ENCODE measurements at regions not wholly inside any gene's neighbourhood (a gene's known extent, or its start where the extent isn't known, plus 50 kb on each side); places are given as distances from the start of the nearest gene placed in this dataset.
A peak's percentile ranks its signal among the peaks of the same experiment; 100 is the strongest.
"Not testable (repeated sequence)": the region's sequence is repeated elsewhere in the genome, so short reads cannot be mapped to it uniquely, and the experiment has no call there.

- no peak for DNase-seq (ENCODE audit: low spot score)
These were observed 296.3 kb upstream of the NMUR2 start for GRCh38 chr5:152701305-152701949.

DNA sequence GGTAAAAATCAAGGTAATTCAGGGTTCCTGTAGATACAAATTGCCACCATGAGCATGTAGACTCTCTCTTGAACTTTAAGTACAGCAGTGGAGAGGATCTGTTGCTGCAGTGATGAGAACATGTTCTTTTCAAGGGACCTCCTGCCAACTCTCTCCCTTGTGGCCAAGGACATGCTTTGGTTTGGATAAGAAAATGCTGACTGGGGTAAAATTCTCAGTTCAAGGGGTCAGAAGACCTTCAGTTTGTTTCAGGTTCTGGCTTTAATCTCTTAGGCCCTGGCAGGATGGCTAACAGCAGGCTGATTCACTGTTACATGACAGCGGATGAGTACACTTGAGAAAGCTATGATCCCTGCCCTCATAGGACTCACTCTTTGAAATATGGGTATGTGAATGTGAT, 299.2 kb upstream of the NMUR2 start:
- DNase-seq (ENCODE audit: low spot score): no peak

GRCh38 chr5:152711801-152712388, 306.8 kb upstream of the NMUR2 start:
- no peak for DNase-seq (ENCODE audit: low spot score)

DNA sequence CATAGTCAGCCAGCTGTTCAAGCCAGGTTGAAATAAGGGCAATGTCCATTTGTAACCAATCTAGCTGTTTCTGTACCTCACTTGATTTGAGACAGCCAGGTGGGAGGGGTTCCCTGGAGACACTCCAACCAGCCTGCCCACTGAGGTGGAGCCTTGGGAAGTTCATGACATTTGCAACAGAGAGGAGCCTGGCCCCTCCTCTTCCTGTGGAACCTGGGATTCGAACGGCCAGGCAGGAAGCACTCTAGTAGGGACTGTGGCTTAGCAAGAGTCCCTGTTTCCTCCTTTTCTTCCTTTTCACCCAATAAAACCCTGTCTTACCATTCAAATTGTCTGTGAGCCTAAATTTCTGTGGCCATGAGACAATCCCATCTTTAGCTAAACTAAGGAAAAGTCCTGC, 312.3 kb upstream of the NMUR2 start:
- DNase-seq (ENCODE audit: low spot score): no peak

- DNase-seq (ENCODE audit: low spot score): no peak
These were observed 318.4 kb upstream of the NMUR2 start for GRCh38 chr5:152723482-152723881.

DNA sequence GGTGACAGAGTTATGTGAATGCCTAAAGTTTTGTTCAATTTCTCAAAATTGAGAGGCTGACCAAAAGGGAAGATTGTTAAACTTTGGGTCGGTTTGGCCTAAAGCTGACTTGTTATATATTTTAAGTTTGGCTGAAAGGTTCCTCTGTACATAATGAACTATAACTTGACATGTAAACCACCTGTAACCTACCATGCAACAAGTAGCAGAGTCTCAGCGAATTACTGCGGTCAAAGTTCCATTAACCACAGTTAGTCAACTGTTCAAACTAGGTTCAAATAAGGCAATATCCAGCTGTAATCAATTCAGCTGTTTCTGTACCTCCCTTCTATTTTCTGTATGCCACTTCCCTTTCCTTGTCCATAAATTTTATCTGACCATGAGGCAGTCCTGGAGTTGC, 325.1 kb upstream of the NMUR2 start:
- no peak for DNase-seq (ENCODE audit: low spot score)

DNA sequence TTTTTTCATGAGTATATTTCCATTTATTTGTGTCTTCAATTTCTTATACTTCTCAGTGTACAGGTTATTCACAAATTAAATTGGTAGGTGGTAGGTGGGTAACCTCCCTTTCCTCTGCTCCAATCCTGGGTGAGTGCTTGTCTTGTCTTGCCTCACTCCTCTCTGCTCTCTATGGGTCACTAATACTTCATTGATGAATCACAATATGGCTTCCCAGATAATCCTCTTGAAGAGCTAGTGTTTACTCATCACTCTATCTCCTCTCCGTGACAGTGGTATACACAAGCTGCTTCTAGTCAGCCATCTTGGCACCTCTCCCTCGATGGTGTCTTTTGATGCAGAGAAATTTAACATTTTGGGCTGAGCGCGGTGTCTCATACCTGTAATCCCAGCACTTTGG, 331.8 kb upstream of the NMUR2 start:
- DNase-seq (ENCODE audit: low spot score): no peak

GRCh38 chr5:152739916-152740315, 334.8 kb upstream of the NMUR2 start:
- no peak for DNase-seq (ENCODE audit: low spot score)

DNA sequence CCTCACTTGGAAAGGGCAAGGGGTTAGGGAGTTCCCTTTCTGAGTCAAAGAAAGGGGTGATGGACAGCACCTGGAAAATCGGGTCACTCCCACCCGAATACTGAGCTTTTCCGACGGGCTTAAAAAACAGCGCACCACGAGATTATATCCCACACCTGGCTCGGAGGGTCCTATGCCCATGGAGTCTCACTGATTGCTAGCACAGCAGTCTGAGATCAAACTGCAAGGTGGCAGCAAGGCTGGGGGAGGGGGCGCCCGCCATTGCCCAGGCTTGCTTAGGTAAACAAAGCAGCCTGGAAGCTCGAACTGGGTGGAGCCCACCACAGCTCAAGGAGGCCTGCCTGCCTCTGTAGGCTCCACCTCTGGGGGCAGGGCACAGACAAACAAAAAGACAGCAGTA, 336.0 kb upstream of the NMUR2 start:
- DNase-seq (ENCODE audit: low spot score): not testable (repeated sequence)

DNA sequence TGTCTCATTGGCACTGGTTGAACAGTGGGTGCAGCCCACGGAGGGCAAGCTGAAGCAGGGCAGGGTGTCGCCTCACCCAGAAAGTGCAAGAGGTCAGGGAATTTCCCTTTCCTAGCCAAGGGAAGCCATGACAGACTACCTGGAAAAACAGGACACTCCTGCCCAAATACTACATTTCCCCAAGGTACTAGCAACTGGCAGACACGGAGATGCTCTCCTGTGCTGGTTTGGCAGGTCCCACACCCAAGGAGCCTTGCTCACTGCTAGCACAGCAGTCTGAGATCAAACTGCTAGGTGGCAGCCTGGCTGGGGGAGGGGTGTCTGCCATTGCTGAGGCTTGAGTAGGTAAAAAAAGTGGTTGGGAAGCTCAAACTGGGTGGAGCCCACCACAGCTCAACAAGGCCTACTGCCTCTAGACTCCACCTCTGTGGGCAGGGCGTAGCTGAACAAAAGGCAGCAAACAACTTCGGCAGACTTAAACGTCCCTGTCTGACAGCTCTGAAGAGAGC, 382.7 kb upstream of the NMUR2 start:
- DNase-seq (ENCODE audit: low spot score): not testable (repeated sequence)

DNA sequence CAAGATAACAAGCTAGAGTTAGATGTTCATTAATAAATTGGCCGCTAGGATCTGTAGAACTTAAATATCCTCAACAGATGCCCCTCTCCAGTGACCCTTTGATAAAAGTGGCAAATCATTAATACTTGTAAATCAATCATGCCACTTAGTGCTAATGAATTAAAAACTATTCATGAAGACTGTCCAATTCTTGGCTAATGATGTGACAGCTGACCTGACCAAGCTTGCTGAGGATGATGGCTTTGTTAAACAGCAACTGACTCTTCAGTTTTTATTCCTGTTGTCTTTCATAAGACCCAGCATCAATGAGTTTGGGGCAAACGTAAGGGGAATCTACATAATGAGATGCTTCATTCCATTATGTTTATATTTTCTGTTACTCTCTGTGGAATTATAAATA, 396.8 kb upstream of the NMUR2 start:
- DNase-seq (ENCODE audit: low spot score): no peak

GRCh38 chr5:152804179-152804578, 399.1 kb upstream of the NMUR2 start:
- no peak for DNase-seq (ENCODE audit: low spot score)

DNA sequence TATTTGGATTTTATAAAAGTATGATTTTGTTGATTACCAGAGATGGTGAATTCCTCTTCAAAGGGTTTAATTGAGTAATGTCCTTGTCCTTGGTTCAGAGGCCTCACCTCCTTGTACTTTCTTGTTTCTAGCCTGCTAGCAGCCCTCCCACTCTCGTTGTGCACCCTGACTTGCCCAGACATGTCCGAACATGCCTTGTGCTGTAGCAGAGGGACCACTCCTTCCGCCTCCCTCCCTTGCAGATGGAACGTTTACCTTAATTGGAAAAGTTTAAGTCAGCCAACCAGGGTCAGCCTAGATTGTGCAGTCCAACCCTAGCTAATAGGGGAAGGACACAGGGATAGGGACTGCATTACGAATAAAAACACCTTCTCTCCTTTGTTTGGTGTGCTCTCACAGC, 406.9 kb upstream of the NMUR2 start:
- peak; percentile 18 for DNase-seq (ENCODE audit: low spot score)

GRCh38 chr5:152813526-152813925, 408.4 kb upstream of the NMUR2 start:
- DNase-seq (ENCODE audit: low spot score): peak; percentile 8

GRCh38 chr5:152819891-152820290, 414.8 kb upstream of the NMUR2 start:
- DNase-seq (ENCODE audit: low spot score): no peak

DNA sequence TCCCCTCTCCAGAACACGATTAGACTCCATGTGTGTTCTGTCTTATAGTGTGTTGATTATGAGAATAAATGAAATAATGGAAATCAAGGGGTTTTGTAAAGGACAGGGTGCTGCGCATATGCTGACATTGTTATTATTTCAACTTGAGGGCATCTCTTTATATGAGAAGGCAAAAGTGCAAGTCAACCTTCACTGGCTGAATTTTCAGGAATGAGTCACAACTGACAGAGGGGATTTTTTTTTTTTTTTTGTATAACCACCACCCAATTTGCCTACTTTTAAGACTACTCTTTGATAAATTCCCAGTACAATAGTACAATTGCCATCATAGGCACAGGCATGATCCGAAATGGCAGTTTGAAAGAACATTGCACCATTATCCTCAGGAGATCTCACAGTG, 419.2 kb upstream of the NMUR2 start:
- no peak for DNase-seq (ENCODE audit: low spot score)

DNA sequence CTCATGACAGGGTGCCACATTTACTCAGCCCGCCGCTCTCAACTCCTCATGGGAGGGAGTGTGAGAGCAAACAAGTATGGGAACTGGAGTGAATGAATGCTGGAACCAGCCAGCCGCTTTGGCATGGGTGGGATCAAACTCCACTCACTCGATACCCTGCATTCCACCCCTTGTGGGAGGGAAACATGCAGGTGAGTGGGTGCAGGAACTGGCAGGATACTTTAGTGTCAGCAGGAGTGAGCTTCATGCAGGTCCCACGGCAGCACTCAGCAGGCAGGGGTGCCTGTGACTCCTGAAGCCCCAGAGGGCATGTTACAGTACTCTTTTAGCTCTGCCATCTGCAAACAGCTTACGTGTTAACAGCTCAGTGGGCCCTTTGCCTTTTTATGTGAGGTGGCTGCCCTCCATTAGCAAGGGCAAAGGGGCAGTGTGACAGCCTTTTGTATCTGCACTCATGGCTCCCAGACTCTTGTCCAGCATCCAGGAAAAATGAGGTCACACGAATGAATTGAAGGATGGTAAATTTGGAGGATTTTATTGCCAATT, 433.2 kb upstream of the NMUR2 start:
- peak; percentile 2 for DNase-seq (ENCODE audit: low spot score)

DNA sequence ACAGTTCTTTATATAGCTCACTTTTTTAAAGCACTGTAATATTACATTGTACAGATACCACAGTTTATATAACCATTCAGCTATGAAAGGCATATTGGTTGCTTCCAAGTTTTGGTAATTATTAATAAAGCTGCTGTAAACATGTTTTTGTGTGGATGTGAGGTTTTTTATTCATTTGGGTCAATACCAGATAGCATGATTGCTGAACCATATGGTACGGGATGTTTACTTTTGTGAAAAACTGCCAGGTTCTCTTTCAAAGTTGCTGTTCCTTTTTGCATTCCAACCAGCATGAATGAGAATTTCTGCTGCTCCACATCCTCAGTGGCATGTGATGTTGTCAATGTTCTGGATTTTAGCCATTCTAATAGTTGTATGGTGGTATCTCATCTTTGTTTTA, 439.6 kb upstream of the NMUR2 start:
- DNase-seq (ENCODE audit: low spot score): no peak

- no peak for DNase-seq (ENCODE audit: low spot score)
These were observed 448.3 kb upstream of the NMUR2 start for GRCh38 chr5:152853361-152853760.

DNA sequence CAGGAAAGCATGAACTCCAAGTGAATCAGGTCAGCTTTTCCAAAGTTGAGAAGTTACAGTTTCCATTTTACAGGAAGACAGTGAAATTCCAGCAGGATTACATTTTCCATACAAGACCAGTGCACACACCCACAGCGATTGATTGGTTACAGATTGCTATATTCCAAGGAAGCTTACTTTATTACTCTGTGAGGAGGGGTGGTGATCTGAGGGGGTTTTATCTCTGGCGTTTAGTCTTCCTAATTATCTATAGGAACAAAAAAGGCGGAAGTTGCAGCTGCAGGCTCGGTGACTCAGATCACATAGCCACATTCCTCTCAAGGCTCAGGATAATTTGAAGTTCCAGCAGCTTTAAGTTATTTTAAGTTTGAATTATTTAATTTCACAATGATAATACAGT, 450.4 kb upstream of the NMUR2 start:
- DNase-seq (ENCODE audit: low spot score): no peak

DNA sequence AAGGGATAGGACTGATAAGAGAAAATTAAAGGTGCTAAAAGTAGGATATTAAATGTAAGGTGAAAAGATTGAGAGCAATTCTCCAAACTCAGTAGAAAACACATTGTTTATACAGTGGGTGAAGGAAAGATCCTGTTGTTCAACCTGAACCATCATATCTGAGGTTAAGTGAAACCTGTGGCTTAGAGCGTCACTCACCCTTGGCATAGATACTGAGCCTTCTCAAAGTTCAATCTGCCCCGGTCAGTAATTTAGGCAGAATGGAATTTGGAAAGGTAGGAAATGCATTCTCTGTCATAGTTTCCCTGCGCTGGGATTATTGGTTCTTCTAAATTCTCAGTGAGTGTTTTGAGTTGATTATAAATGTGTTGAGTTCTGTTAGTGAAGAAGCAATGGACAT, 456.2 kb upstream of the NMUR2 start:
- no peak for DNase-seq (ENCODE audit: low spot score)

DNA sequence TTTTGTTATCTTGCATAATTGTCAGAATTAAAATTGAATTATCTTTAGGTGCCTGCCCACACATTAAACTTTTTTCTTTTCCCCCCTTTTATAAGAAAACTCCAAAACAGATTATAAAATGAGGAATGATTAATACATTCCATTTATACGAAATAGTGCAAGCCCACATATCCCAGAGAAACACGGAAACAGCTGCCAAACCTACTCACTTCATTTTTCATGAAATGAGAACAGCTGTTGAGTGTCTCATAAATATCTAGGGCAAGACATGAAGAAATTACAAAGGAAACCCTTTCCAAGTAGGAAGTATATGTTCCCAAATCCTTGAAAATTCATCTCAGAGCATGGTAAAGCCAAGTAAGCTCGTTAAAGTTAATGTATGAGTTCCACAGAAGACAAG, 459.4 kb upstream of the NMUR2 start:
- DNase-seq (ENCODE audit: low spot score): no peak

DNA sequence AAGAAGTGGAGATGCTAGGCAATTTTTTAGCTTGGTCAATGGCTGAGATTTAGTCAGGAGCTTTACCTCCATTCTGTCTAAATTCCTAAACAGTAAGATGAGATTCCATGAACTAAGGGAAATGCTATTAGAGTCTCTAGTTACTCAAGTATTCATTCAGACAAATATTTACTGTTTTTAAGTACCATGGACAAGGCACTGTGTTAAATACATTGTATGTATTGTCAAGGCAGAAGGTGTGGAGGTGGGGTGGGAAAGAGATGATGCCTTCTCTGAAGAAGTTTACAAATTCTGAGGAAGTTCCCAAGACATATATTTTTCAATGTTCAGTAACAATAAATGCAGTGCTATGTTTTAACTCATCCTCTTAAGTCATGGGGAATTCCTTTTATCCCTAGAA, 459.9 kb upstream of the NMUR2 start:
- DNase-seq (ENCODE audit: low spot score): no peak

DNA sequence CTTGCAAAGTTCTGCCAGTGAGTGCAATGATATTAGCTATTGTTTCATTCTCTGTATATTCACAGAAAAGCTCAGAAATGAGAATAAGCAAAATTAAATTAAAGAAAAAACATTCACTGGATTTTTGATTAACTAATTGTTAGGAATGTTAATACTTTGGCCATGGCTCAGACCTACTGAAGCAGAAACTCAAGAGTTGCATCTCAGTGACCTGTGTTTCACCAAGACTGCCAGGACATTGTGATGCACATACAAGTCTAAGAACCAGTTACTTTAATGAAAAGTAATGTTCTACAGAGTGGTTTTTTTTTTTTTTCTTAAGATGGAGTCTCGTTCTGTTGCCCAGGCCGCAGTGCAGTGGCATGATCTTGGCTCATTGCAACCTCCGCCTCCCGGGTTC, 464.9 kb upstream of the NMUR2 start:
- DNase-seq (ENCODE audit: low spot score): no peak
